ENCODE measurements at regions not wholly inside any gene's neighbourhood (a gene's known extent, or its start where the extent isn't known, plus 50 kb on each side); places are given as distances from the start of the nearest gene placed in this dataset.

DNA sequence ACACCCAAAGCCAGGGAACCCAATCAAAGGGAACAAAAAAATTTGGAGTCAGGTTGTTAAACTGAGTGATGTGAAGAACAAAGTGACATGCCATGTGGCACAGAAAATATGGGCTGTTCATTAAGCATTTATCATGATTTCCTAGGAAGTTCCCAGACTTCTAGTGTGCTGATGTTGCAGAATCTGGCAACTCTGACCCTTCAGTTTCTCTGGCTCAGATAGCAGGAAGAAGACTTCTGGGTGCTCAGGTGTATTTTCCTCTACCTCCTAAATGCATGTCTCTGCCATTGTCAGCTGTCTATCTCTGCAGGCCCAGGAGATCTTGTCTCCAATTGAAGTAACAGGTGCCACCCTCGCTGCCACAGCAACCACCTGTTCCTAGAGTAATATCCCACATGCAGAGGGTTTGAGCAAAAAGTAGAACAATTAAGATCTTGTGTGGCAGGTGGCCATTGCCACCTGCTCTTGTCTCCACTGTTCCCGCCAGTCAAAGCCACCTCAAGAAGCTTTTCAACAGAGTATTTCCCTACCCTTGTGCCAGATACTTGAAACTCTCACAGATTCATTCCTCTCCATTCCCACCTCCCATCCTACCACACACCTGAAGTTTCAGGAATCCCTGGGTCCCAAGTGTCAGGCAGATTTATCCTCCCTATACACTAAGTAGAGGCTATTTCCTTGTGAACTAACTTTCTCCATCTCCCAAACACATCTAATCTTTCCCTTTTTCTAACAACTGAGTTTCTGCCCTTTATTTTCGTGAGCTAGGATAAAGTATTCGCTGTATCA is 533.7 kb upstream of the CHAC2 start:
- intact Hi-C loops (cut with micrococcal nuclease; ENCODE audit: unreplicated experiment) = no loop called here
- no peaks in the 10 kb centered on the region for H4K20me1 ChIP-seq (ENCODE audit: control insufficient read depth, insufficient read depth)
- no peaks in the 10 kb centered on the region for H3K4me1 ChIP-seq (ENCODE audit: control insufficient read depth, insufficient read depth, low read length)
- no peak overlapping the region for H3K27ac ChIP-seq (ENCODE audit: control insufficient read depth, insufficient read depth)
- no TSS peak for BruUV-seq (replicated peaks)
- H3K4me3 ChIP-seq = no peak overlapping the region
- POLR2A ChIA-PET = no interaction called here
- WGBS (ENCODE audit: insufficient coverage, insufficient replicate concordance, low lambda C conversion rate, missing lambda C conversion rate) = 10% methylated on average over 4 of the region's 4 CpGs
- no peaks in the 10 kb centered on the region for H3K9me3 ChIP-seq (replicated peaks; ENCODE audit: control insufficient read depth, insufficient read depth, low read length)
- no peak for DNase-seq (ENCODE audit: low read depth, low spot score)
- SMC1A ChIA-PET (ENCODE audit: uncharacterized antibody, unreplicated experiment) = no interaction called here
- H3K4me2 ChIP-seq (ENCODE audit: control insufficient read depth, insufficient read depth) = no peak overlapping the region
- no peak for FAIRE-seq
- no peaks in the 10 kb centered on the region for H3K79me2 ChIP-seq (ENCODE audit: control insufficient read depth, insufficient read depth, low read length)
- RAD21 ChIA-PET (ENCODE audit: unreplicated experiment) = no interaction called here
- H3K36me3 ChIP-seq (ENCODE audit: control insufficient read depth in 2 of 2, insufficient read depth in 2 of 2, low read length in 1 of 2) = no peaks in the 10 kb centered on the region
- no peak overlapping the region for H2AFZ ChIP-seq (ENCODE audit: control insufficient read depth, low read depth, low read length)
- no peak overlapping the region for H3K9ac ChIP-seq (ENCODE audit: control insufficient read depth, insufficient read depth, low read length)
- no peaks in the 10 kb centered on the region for H3K27me3 ChIP-seq (replicated peaks in 1 of 2; ENCODE audit: control insufficient read depth in 2 of 2, insufficient read depth in 2 of 2, low read length in 1 of 2)
- CTCF ChIA-PET = no interaction called here
- ATAC-seq = no peak
- in situ Hi-C loops (cut with MboI) = no loop called here
- TF ChIP-seq, protein P1, sequence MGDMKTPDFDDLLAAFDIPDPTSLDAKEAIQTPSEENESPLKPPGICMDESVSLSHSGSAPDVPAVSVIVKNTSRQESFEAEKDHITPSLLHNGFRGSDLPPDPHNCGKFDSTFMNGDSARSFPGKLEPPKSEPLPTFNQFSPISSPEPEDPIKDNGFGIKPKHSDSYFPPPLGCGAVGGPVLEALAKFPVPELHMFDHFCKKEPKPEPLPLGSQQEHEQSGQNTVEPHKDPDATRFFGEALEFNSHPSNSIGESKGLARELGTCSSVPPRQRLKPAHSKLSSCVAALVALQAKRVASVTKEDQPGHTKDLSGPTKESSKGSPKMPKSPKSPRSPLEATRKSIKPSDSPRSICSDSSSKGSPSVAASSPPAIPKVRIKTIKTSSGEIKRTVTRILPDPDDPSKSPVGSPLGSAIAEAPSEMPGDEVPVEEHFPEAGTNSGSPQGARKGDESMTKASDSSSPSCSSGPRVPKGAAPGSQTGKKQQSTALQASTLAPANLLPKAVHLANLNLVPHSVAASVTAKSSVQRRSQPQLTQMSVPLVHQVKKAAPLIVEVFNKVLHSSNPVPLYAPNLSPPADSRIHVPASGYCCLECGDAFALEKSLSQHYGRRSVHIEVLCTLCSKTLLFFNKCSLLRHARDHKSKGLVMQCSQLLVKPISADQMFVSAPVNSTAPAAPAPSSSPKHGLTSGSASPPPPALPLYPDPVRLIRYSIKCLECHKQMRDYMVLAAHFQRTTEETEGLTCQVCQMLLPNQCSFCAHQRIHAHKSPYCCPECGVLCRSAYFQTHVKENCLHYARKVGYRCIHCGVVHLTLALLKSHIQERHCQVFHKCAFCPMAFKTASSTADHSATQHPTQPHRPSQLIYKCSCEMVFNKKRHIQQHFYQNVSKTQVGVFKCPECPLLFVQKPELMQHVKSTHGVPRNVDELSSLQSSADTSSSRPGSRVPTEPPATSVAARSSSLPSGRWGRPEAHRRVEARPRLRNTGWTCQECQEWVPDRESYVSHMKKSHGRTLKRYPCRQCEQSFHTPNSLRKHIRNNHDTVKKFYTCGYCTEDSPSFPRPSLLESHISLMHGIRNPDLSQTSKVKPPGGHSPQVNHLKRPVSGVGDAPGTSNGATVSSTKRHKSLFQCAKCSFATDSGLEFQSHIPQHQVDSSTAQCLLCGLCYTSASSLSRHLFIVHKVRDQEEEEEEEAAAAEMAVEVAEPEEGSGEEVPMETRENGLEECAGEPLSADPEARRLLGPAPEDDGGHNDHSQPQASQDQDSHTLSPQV (IDR thresholded peaks at IDR 0.05) = no peak
- no peak for TF ChIP-seq POU2F2 (IDR thresholded peaks at IDR 0.05; ENCODE audit: borderline replicate concordance, low read depth, low read length)
- no peak for TF ChIP-seq BHLHE40 (IDR thresholded peaks at IDR 0.05; ENCODE audit: borderline replicate concordance in 1 of 2, low read depth in 2 of 2, low read length in 1 of 2)
- TF ChIP-seq, protein P2, sequence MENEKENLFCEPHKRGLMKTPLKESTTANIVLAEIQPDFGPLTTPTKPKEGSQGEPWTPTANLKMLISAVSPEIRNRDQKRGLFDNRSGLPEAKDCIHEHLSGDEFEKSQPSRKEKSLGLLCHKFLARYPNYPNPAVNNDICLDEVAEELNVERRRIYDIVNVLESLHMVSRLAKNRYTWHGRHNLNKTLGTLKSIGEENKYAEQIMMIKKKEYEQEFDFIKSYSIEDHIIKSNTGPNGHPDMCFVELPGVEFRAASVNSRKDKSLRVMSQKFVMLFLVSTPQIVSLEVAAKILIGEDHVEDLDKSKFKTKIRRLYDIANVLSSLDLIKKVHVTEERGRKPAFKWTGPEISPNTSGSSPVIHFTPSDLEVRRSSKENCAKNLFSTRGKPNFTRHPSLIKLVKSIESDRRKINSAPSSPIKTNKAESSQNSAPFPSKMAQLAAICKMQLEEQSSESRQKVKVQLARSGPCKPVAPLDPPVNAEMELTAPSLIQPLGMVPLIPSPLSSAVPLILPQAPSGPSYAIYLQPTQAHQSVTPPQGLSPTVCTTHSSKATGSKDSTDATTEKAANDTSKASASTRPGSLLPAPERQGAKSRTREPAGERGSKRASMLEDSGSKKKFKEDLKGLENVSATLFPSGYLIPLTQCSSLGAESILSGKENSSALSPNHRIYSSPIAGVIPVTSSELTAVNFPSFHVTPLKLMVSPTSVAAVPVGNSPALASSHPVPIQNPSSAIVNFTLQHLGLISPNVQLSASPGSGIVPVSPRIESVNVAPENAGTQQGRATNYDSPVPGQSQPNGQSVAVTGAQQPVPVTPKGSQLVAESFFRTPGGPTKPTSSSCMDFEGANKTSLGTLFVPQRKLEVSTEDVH (IDR thresholded peaks at IDR 0.05; ENCODE audit: low read depth, partially characterized antibody) = no peak
- TF ChIP-seq, protein P3, sequence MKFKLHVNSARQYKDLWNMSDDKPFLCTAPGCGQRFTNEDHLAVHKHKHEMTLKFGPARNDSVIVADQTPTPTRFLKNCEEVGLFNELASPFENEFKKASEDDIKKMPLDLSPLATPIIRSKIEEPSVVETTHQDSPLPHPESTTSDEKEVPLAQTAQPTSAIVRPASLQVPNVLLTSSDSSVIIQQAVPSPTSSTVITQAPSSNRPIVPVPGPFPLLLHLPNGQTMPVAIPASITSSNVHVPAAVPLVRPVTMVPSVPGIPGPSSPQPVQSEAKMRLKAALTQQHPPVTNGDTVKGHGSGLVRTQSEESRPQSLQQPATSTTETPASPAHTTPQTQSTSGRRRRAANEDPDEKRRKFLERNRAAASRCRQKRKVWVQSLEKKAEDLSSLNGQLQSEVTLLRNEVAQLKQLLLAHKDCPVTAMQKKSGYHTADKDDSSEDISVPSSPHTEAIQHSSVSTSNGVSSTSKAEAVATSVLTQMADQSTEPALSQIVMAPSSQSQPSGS (IDR thresholded peaks at IDR 0.05; ENCODE audit: low read length) = no peak
- TF ChIP-seq CREM (IDR thresholded peaks at IDR 0.05; ENCODE audit: low read depth) = no peak
- TF ChIP-seq RAD51 (IDR thresholded peaks at IDR 0.05) = no peak
- TF ChIP-seq ZZZ3 (IDR thresholded peaks at IDR 0.05; ENCODE audit: control insufficient read depth, insufficient read length, low read depth) = no peak
- no peak for TF ChIP-seq NFYA (IDR thresholded peaks at IDR 0.05; ENCODE audit: borderline replicate concordance, low read depth, low read length)
- no peak for TF ChIP-seq SREBF2 (IDR thresholded peaks at IDR 0.05; ENCODE audit: low read length)
- TF ChIP-seq LARP7 (IDR thresholded peaks at IDR 0.05) = no peak
- TF ChIP-seq SRF (IDR thresholded peaks at IDR 0.05; ENCODE audit: low read depth in 2 of 2, low read length in 2 of 2) = no peak
- TF ChIP-seq IKZF2 (IDR thresholded peaks at IDR 0.05) = no peak
